ENCODE measurements at regions not wholly inside any gene's neighbourhood (a gene's known extent, or its start where the extent isn't known, plus 50 kb on each side); places are given as distances from the start of the nearest gene placed in this dataset.

- Histone ChIP-seq H4K20me1 (ENCODE audit: control insufficient read depth, insufficient read depth, insufficient read length) (no peaks in the 10 kb centered on the region), H3K79me1 (ENCODE audit: insufficient read depth, low read depth, low read length, poor library complexity, severe bottlenecking) (no peaks in the 10 kb centered on the region), H3K23me2 (ENCODE audit: insufficient read length, low read depth, low read length, poor library complexity, severe bottlenecking) (no peaks in the 10 kb centered on the region), H3K9me3 (ENCODE audit: control insufficient read depth, low read depth, low read length) (no peaks in the 10 kb centered on the region), H3K23ac (ENCODE audit: insufficient read length, low read depth, low read length) (no peak overlapping the region), H2BK5ac (ENCODE audit: insufficient read length, low read length) (no peak overlapping the region), H2BK15ac (ENCODE audit: low read depth, low read length) (no peak overlapping the region), H3K27me3 (ENCODE audit: insufficient read depth, low read length) (no peaks in the 10 kb centered on the region), H3K56ac (ENCODE audit: insufficient read length, low read depth, low read length) (no peak overlapping the region), H3K18ac (ENCODE audit: insufficient read length, low read depth, low read length) (no peak overlapping the region), H2AK5ac (ENCODE audit: insufficient read length, low read length) (no peak overlapping the region), H4K8ac (replicated peaks; ENCODE audit: insufficient read length, low read depth, low read length) (no peak overlapping the region), H3K79me2 (ENCODE audit: insufficient read depth, low read length) (no peaks in the 10 kb centered on the region), H4K91ac (ENCODE audit: insufficient read length, low read depth, low read length) (no peak overlapping the region), H2AFZ (ENCODE audit: low read length) (no peak overlapping the region), H3K14ac (ENCODE audit: insufficient read depth, low read length) (no peak overlapping the region), H3K4ac (ENCODE audit: low read depth, low read length) (no peak overlapping the region), H3K27ac (ENCODE audit: insufficient read length, low read depth, low read length) (no peak overlapping the region), H2BK12ac (ENCODE audit: insufficient read length, low read depth, low read length) (no peak overlapping the region), H3K4me1 (ENCODE audit: insufficient read depth, low read length) (no peaks in the 10 kb centered on the region), H3K4me2 (ENCODE audit: insufficient read depth, insufficient read length, low read length) (no peak overlapping the region), H4K5ac (ENCODE audit: insufficient read length, low read depth, low read length) (no peak overlapping the region), H3K9ac (ENCODE audit: extremely low read depth, insufficient read length, low read length) (no peak overlapping the region), H2BK120ac (ENCODE audit: low read depth, low read length, poor library complexity, severe bottlenecking) (no peak overlapping the region), H3T11ph (ENCODE audit: low read length) (no peak overlapping the region), H2BK20ac (ENCODE audit: low read depth, low read length, poor library complexity, severe bottlenecking) (no peak overlapping the region)
- peaks cover 0 to 4% of the 10 kb centered on the region in 2 experiments; a peak in 1 of 5 replicates for H3K9me3 Mint-ChIP-seq
- H3K4me3 Mint-ChIP-seq: no peak overlapping the region
- no peaks in the 10 kb centered on the region for H3K27me3 Mint-ChIP-seq (ENCODE audit: low read depth)
- no peaks in the 10 kb centered on the region; a peak in 1 of 4 replicates for H3K4me1 Mint-ChIP-seq
- no peak for DNase-seq
- WGBS (ENCODE audit: extremely low coverage, insufficient read length, low lambda C conversion rate): no CpG with 5 or more reads among the region's 7 CpGs
- no peak overlapping the region for H3K27ac Mint-ChIP-seq
- peaks cover 0 to 5% (median 0%) of the 10 kb centered on the region in 3 experiments; a peak in 1 of 7 replicates for H3K36me3 Mint-ChIP-seq (ENCODE audit: insufficient read depth in 1 of 3, low read depth in 3 of 3)
- no peak for TF ChIP-seq CTCF (conservative IDR thresholded peaks at IDR 0.05)
These were observed 153.4 kb downstream of the CEP120 start for GRCh38 chr5:123269851-123270250.
